B cell (primary cell): ENCODE measurements at regions not wholly inside any gene's neighbourhood (a gene's known extent, or its start where the extent isn't known, plus 50 kb on each side); places are given as distances from the start of the nearest gene placed in this dataset.

Experiments
- ATAC-seq: fragments of 200-7000 bp; cut with Tn5 transposase; one replicate; pipeline ENCODE4 v1.10.0; 2021; ENCODE audit warnings: low read depth, mild to moderate bottlenecking, moderate number of reproducible peaks, moderate library complexity
- CTCF ChIA-PET: fragments of 350-600 bp; sonication (Branson Sonifier 250); formaldehyde crosslinking; loops from one replicate; lab custom pipeline; 2021; ENCODE audit warnings: antibody characterized with exemption, inconsistent platforms; lab: Charles Lee
- POLR2A ChIA-PET: fragments of 350-600 bp; sonication (Branson Sonifier 250); formaldehyde crosslinking; loops from one replicate; lab custom pipeline; 2021; ENCODE audit warnings: antibody characterized with exemption; lab: Charles Lee
- DNase-seq: peaks from one replicate; pipeline ENCODE4 v3.0.0; 2013
- H2AFZ ChIP-seq: 2 replicates; pipeline ENCODE4 v1.6.1; 2012; ENCODE audit warnings: mild to moderate bottlenecking, low read depth, low read length; ENCODE audit not compliant: insufficient read depth, poor library complexity, severe bottlenecking
- H3K27ac ChIP-seq, 2 donors: 1 replicate in 1 of 2; 2 replicates in 1 of 2; pipeline ENCODE4 v1.5.1; 2012 to 2013; ENCODE audit warnings: low read length in 2 of 2, mild to moderate bottlenecking in 2 of 2, moderate library complexity in 1 of 2
- H3K27me3 ChIP-seq, 4 experiments: fragments of 200-600 bp in 1 of 4; sonication (generic) in 1 of 4; replicated peaks in 1 of 4; 1 replicate in 2 of 4; 2 replicates in 2 of 4; pipeline versions ENCODE4 v1.6.1 to v1.7.0; 2013 to 2016; ENCODE audit warnings: low read length in 3 of 4, mild to moderate bottlenecking in 2 of 4, mixed read lengths in 1 of 4, moderate library complexity in 1 of 4; ENCODE audit not compliant: insufficient read depth in 4 of 4, control insufficient read depth in 3 of 4; ENCODE audit errors: control extremely low read depth in 1 of 4
- H3K36me3 ChIP-seq, 2 experiments: replicated peaks in 1 of 2; 1 replicate in 1 of 2; 2 replicates in 1 of 2; pipeline versions ENCODE4 v1.6.1 to v1.7.1; 2013; ENCODE audit warnings: low read length in 1 of 2; ENCODE audit not compliant: insufficient read depth in 2 of 2, control insufficient read depth in 1 of 2; ENCODE audit errors: control extremely low read depth in 1 of 2, extremely low read depth in 1 of 2
- H3K4me1 ChIP-seq, 2 donors: fragments of 200-600 bp in 1 of 2; sonication (generic) in 1 of 2; 1 replicate in 1 of 2; 2 replicates in 1 of 2; pipeline versions ENCODE4 v1.5.1 to v1.6.1; 2013 to 2017; ENCODE audit warnings: low read length in 2 of 2; ENCODE audit not compliant: control insufficient read depth in 2 of 2, insufficient read depth in 2 of 2
- H3K4me2 ChIP-seq: replicated peaks from 2 replicates; pipeline ENCODE3; 2012; ENCODE audit warnings: mild to moderate bottlenecking, low read depth, low read length; ENCODE audit not compliant: poor library complexity, severe bottlenecking
- H3K4me3 ChIP-seq, 5 experiments: fragments of 200-600 bp in 1 of 5; sonication (generic) in 1 of 5; 1 replicate in 3 of 5; 2 replicates in 2 of 5; pipeline versions ENCODE4 v1.5.1 to v1.7.0; 2011 to 2016; ENCODE audit warnings: low read length in 4 of 5, mild to moderate bottlenecking in 4 of 5, low read depth in 2 of 5, control low read depth in 1 of 5, moderate library complexity in 1 of 5; ENCODE audit not compliant: insufficient read depth in 1 of 5; ENCODE audit errors: control extremely low read depth in 1 of 5, extremely low read depth in 1 of 5
- H3K79me2 ChIP-seq: fragments of 200-600 bp; sonication (generic); one replicate; pipeline ENCODE4 v1.6.0; 2016; ENCODE audit warnings: low read length; ENCODE audit not compliant: control insufficient read depth, insufficient read depth
- H3K9ac ChIP-seq: fragments of 200-600 bp; sonication (generic); 2 replicates; pipeline ENCODE4 v1.6.1; 2017; ENCODE audit warnings: mild to moderate bottlenecking, low read length, moderate library complexity
- H3K9me3 ChIP-seq, 3 donors: one replicate each; pipeline versions ENCODE4 v1.6.1 to v1.7.1; 2013; ENCODE audit warnings: low read length in 2 of 3; ENCODE audit not compliant: control insufficient read depth in 2 of 3, insufficient read depth in 1 of 3; ENCODE audit errors: control extremely low read depth in 1 of 3
- H4K20me1 ChIP-seq: 2 replicates; pipeline ENCODE4 v1.6.0; 2012; ENCODE audit warnings: mild to moderate bottlenecking, low read length; ENCODE audit not compliant: insufficient read depth, control insufficient read depth, poor library complexity, severe bottlenecking
- H3K27ac Mint-ChIP-seq: one replicate; pipeline ENCODE4 v1.8.0; 2021; ENCODE audit warnings: mixed read lengths
- H3K27me3 Mint-ChIP-seq: one replicate; pipeline ENCODE4 v1.8.0; 2021; ENCODE audit warnings: mixed read lengths
- H3K4me1 Mint-ChIP-seq: one replicate; pipeline ENCODE4 v1.8.0; 2021; ENCODE audit warnings: mixed read lengths
- H3K4me3 Mint-ChIP-seq: one replicate; pipeline ENCODE4 v1.8.0; 2021; ENCODE audit warnings: mixed read lengths
- H3K9me3 Mint-ChIP-seq: one replicate; pipeline ENCODE4 v1.8.0; 2022; ENCODE audit warnings: mixed read lengths; ENCODE audit not compliant: insufficient read depth
- EZH2 ChIP-seq: IDR thresholded peaks from 2 replicates; pipeline ENCODE4 v1.6.1; 2012; ENCODE audit warnings: borderline replicate concordance, low read depth, mild to moderate bottlenecking, moderate library complexity, low read length; ENCODE audit not compliant: insufficient read depth, poor library complexity, severe bottlenecking
- WGBS: methylation state at CpG from one replicate; pipeline ENCODE4 v1.1.5; 2013; ENCODE audit warnings: missing lambda C conversion rate; ENCODE audit not compliant: insufficient coverage; 5-methylcytosine and 5-hydroxymethylcytosine counted together
- intact Hi-C: fragments of 100-400 bp; cut with micrococcal nuclease; formaldehyde crosslinking; loops from one replicate; pipeline ENCODE4 v1.10.0; 2022
- TF ChIP-seq, protein P1 (sequence below): fragments of 200-600 bp; IDR thresholded peaks from one replicate; pipeline ENCODE4 v1.8.0; 2022; ENCODE audit warnings: antibody characterized with exemption, mild to moderate bottlenecking

DNA sequence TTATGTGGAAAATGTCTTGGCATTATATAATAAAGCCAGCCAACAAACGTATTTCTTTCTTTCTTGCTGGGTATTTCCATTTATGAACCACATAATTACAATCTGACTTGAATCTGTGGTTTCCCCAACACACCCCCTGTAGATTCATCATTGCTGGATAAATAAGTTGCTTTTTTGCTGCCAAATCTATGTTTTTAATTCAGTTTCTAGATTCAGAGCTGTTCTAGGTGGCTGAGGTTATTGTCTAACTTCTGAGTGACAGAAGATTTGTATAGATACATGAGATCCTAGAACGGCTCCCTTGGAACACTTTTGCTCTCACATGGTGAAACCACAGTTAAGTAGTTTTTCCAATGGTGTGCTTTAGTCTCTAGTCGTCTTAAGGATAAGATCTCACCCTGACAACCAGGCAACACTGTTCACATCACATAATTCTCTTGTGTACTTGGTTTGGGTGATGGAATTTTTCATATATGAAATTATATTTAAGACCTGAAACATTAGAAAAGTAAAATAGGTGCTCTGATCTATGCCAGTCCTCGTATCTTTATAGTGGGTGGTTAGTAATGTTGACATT is 239.1 kb downstream of the KLF12 start:
- no peak for ATAC-seq
- DNase-seq, result no peak
- no peak for TF ChIP-seq EZH2
- H3K79me2 ChIP-seq, result peaks cover 16% of the 10 kb centered on the region
- Mint-ChIP-seq H3K9me3 (no peaks in the 10 kb centered on the region), H3K27me3 (no peaks in the 10 kb centered on the region), H3K4me3 (no peak overlapping the region), H3K27ac (no peak overlapping the region), H3K4me1 (peaks cover 25% of the 10 kb centered on the region)
- WGBS, result no CpG with 5 or more reads among the region's 4 CpGs
- H4K20me1 ChIP-seq, result peaks cover 22% of the 10 kb centered on the region
- POLR2A ChIA-PET, result no interaction called here
- intact Hi-C loops, result no loop called here
- CTCF ChIA-PET, result interaction anchor here (0.8 kb wide), 1 partner anchor 393 kb away, joined by 3 read pairs; no protein-coding TSS in a partner anchor
- H3K9ac ChIP-seq, result no peak overlapping the region
- H3K4me1 ChIP-seq, result peaks cover 7 to 13% of the 10 kb centered on the region in 2 donors
- H3K27me3 ChIP-seq, result no peaks in the 10 kb centered on the region
- no peak overlapping the region for H3K27ac ChIP-seq
- peaks cover 0 to 3% of the 10 kb centered on the region in 2 experiments for H3K36me3 ChIP-seq
- no peak overlapping the region for H3K4me3 ChIP-seq
- no peak overlapping the region for H3K4me2 ChIP-seq
- H2AFZ ChIP-seq, result no peak overlapping the region
- no peaks in the 10 kb centered on the region for H3K9me3 ChIP-seq

DNA sequence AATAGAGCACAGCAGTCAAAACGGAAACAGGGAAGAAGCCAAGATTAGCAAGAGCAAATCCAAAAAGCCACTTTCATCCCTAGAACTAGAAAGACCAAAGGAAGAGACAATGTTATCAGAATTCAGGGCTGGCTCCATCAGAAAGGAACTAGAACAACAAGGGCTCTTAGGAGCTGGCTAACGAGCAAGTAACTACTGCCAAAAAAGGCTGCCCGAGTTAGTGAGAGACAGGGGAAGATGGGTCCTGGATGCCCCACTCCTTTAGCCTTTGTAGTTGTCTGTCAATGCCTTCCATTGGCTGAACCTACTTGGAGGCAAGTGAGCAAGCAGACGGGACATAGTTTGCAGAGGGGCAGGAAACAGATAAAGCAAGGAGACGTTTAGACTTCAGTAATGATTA is 240.4 kb downstream of the KLF12 start:
- Mint-ChIP-seq H3K27ac (no peak overlapping the region), H3K9me3 (no peaks in the 10 kb centered on the region), H3K27me3 (no peaks in the 10 kb centered on the region), H3K4me3 (no peak overlapping the region), H3K4me1 (peaks cover 13% of the 10 kb centered on the region)
- 95% methylated on average over 3 of the region's 5 CpGs for WGBS
- peaks cover 0 to 1% of the 10 kb centered on the region in 2 experiments for H3K36me3 ChIP-seq
- peaks cover 5 to 7% of the 10 kb centered on the region in 2 donors for H3K4me1 ChIP-seq
- no peaks in the 10 kb centered on the region for H3K9me3 ChIP-seq
- intact Hi-C loops, result no loop called here
- peaks cover 11% of the 10 kb centered on the region for H3K79me2 ChIP-seq
- H3K4me3 ChIP-seq, result no peak overlapping the region
- ChIA-PET CTCF (no interaction called here), POLR2A (no interaction called here)
- TF ChIP-seq EZH2, result no peak
- TF ChIP-seq, protein P1, sequence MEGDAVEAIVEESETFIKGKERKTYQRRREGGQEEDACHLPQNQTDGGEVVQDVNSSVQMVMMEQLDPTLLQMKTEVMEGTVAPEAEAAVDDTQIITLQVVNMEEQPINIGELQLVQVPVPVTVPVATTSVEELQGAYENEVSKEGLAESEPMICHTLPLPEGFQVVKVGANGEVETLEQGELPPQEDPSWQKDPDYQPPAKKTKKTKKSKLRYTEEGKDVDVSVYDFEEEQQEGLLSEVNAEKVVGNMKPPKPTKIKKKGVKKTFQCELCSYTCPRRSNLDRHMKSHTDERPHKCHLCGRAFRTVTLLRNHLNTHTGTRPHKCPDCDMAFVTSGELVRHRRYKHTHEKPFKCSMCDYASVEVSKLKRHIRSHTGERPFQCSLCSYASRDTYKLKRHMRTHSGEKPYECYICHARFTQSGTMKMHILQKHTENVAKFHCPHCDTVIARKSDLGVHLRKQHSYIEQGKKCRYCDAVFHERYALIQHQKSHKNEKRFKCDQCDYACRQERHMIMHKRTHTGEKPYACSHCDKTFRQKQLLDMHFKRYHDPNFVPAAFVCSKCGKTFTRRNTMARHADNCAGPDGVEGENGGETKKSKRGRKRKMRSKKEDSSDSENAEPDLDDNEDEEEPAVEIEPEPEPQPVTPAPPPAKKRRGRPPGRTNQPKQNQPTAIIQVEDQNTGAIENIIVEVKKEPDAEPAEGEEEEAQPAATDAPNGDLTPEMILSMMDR, result no peak
- H4K20me1 ChIP-seq, result peaks cover 12% of the 10 kb centered on the region
- no peak overlapping the region for H2AFZ ChIP-seq
- H3K27ac ChIP-seq, result no peak overlapping the region
- no peak for ATAC-seq
- H3K27me3 ChIP-seq, result no peaks in the 10 kb centered on the region
- DNase-seq, result no peak
- no peak overlapping the region for H3K9ac ChIP-seq
- no peak overlapping the region for H3K4me2 ChIP-seq
